ENCODE measurements at regions not wholly inside any gene's neighbourhood (a gene's known extent, or its start where the extent isn't known, plus 50 kb on each side); places are given as distances from the start of the nearest gene placed in this dataset.

DNA sequence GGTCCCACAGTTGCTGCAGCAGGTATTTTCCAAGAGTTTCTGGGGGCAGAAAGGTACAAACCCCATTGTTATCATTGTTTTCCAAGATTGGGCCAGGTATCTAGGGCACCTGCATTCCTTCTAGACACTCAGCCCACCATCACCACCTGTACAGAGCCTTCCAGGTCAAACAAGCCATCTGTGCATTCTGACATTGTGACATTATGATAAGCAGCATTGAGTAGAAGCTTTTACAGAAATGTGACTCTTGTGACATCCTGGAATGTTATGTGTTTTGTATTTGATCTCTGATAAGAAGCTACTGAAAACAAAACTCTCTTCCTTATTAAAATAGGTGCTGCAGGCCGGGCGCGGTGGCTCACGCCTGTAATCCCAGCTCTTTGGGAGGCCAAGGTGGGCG, 128.1 kb upstream of the CCN2 start:
- TF ChIP-seq, protein P1, sequence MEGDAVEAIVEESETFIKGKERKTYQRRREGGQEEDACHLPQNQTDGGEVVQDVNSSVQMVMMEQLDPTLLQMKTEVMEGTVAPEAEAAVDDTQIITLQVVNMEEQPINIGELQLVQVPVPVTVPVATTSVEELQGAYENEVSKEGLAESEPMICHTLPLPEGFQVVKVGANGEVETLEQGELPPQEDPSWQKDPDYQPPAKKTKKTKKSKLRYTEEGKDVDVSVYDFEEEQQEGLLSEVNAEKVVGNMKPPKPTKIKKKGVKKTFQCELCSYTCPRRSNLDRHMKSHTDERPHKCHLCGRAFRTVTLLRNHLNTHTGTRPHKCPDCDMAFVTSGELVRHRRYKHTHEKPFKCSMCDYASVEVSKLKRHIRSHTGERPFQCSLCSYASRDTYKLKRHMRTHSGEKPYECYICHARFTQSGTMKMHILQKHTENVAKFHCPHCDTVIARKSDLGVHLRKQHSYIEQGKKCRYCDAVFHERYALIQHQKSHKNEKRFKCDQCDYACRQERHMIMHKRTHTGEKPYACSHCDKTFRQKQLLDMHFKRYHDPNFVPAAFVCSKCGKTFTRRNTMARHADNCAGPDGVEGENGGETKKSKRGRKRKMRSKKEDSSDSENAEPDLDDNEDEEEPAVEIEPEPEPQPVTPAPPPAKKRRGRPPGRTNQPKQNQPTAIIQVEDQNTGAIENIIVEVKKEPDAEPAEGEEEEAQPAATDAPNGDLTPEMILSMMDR (conservative IDR thresholded peaks at IDR 0.05; ENCODE audit: low read length) = no peak
- no peak for TF ChIP-seq EZH2phosphoT487 (IDR thresholded peaks at IDR 0.05; ENCODE audit: borderline replicate concordance, low read depth, low read length)
